ENCODE measurements at regions not wholly inside any gene's neighbourhood (a gene's known extent, or its start where the extent isn't known, plus 50 kb on each side); places are given as distances from the start of the nearest gene placed in this dataset.
"Not testable (repeated sequence)": the region's sequence is repeated elsewhere in the genome, so short reads cannot be mapped to it uniquely, and the experiment has no call there.

GRCh38 chr7:21327422-21328409, 100.2 kb upstream of the SP4 start:
- no peak for DNase-seq
- WGBS (ENCODE audit: insufficient coverage) = 95% methylated on average over 4 of the region's 4 CpGs
- Histone ChIP-seq H3K36me3 (ENCODE audit: control insufficient read depth in 4 of 4, insufficient read depth in 4 of 4, low read length in 3 of 4) (no peaks in the 10 kb centered on the region), H3K4me3 (ENCODE audit: control insufficient read depth in 1 of 7, extremely low read depth in 1 of 7, insufficient read depth in 4 of 7, low read depth in 2 of 7, low read length in 6 of 7) (no peak overlapping the region), H3K4me1 (ENCODE audit: control extremely low read depth in 1 of 4, control insufficient read depth in 4 of 4, insufficient read depth in 4 of 4, low read length in 3 of 4) (no peaks in the 10 kb centered on the region), H3K27me3 (replicated peaks in 2 of 5; ENCODE audit: control insufficient read depth in 4 of 5, insufficient read depth in 5 of 5, low read length in 4 of 5) (no peaks in the 10 kb centered on the region), H3K9me3 (ENCODE audit: control extremely low read depth in 1 of 5, control insufficient read depth in 4 of 5, insufficient read depth in 2 of 5, low read depth in 1 of 5, low read length in 4 of 5) (peaks cover 0 to 6% (median 0%) of the 10 kb centered on the region in 5 experiments), H3K27ac (ENCODE audit: insufficient read depth in 1 of 2, low read depth in 1 of 2, low read length in 2 of 2, poor library complexity in 1 of 2, severe bottlenecking in 2 of 2) (no peak overlapping the region)
- CTCF ChIA-PET = no interaction called here
- POLR2A ChIA-PET = no interaction called here

- no peak for DNase-seq
- no peaks in the 10 kb centered on the region for H3K36me3 ChIP-seq (ENCODE audit: control insufficient read depth in 4 of 4, insufficient read depth in 4 of 4, low read length in 3 of 4)
- ChIA-PET CTCF (interaction anchor here (0.8 kb wide), 1 partner anchor 82 kb away, joined by 3 read pairs; no protein-coding TSS in a partner anchor), POLR2A (no interaction called here)
- H3K9me3 ChIP-seq (ENCODE audit: control extremely low read depth in 1 of 5, control insufficient read depth in 4 of 5, insufficient read depth in 2 of 5, low read depth in 1 of 5, low read length in 4 of 5) = peaks cover 0 to 6% (median 0%) of the 10 kb centered on the region in 5 experiments
- no peaks in the 10 kb centered on the region for H3K4me1 ChIP-seq (ENCODE audit: control extremely low read depth in 1 of 4, control insufficient read depth in 4 of 4, insufficient read depth in 4 of 4, low read length in 3 of 4)
- no peak overlapping the region for H3K4me3 ChIP-seq (ENCODE audit: control insufficient read depth in 1 of 7, extremely low read depth in 1 of 7, insufficient read depth in 4 of 7, low read depth in 2 of 7, low read length in 6 of 7)
- H3K27ac ChIP-seq (ENCODE audit: insufficient read depth in 1 of 2, low read depth in 1 of 2, low read length in 2 of 2, poor library complexity in 1 of 2, severe bottlenecking in 2 of 2) = no peak overlapping the region
- WGBS (ENCODE audit: insufficient coverage) = 96% methylated on average over 28 of the region's 31 CpGs
- H3K27me3 ChIP-seq (replicated peaks in 2 of 5; ENCODE audit: control insufficient read depth in 4 of 5, insufficient read depth in 5 of 5, low read length in 4 of 5) = no peaks in the 10 kb centered on the region
These were observed 97.3 kb upstream of the SP4 start for GRCh38 chr7:21330462-21331178.

GRCh38 chr7:21334906-21335305, 93.0 kb upstream of the SP4 start:
- no peak overlapping the region for H3K27ac ChIP-seq (ENCODE audit: insufficient read depth in 1 of 2, low read depth in 1 of 2, low read length in 2 of 2, poor library complexity in 1 of 2, severe bottlenecking in 2 of 2)
- H3K36me3 ChIP-seq (ENCODE audit: control insufficient read depth in 4 of 4, insufficient read depth in 4 of 4, low read length in 3 of 4) = no peaks in the 10 kb centered on the region
- ChIA-PET CTCF (no interaction called here), POLR2A (no interaction called here)
- no CpG with 5 or more reads among the region's 1 CpG for WGBS (ENCODE audit: insufficient coverage)
- H3K4me3 ChIP-seq (ENCODE audit: control insufficient read depth in 1 of 7, extremely low read depth in 1 of 7, insufficient read depth in 4 of 7, low read depth in 2 of 7, low read length in 6 of 7) = no peak overlapping the region
- H3K4me1 ChIP-seq (ENCODE audit: control extremely low read depth in 1 of 4, control insufficient read depth in 4 of 4, insufficient read depth in 4 of 4, low read length in 3 of 4) = peaks cover 0 to 7% (median 5%) of the 10 kb centered on the region in 4 experiments
- no peaks in the 10 kb centered on the region for H3K9me3 ChIP-seq (ENCODE audit: control extremely low read depth in 1 of 5, control insufficient read depth in 4 of 5, insufficient read depth in 2 of 5, low read depth in 1 of 5, low read length in 4 of 5)
- DNase-seq = no peak
- no peaks in the 10 kb centered on the region for H3K27me3 ChIP-seq (replicated peaks in 2 of 5; ENCODE audit: control insufficient read depth in 4 of 5, insufficient read depth in 5 of 5, low read length in 4 of 5)

DNA sequence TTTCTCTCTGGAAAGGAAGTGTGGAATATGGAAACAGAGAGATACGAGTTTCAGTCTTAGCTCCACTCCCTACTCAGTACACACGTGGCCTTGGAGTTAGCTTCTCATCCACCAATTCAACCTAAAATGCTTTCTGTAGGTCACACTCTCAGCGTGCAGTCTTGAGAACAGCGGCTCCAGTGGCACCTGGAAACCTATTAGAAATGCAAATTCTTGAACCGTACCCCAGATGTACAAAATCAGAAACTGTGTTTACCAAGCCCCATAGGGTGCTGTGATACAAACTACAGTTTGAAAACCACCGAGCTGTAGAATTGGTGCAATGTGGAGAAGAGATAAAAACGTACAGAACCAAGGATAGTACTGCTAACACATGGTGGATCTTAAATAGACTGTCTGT, 91.1 kb upstream of the SP4 start:
- 100% methylated on average over 6 of the region's 7 CpGs for WGBS (ENCODE audit: insufficient coverage)
- POLR2A ChIA-PET = no interaction called here
- CTCF ChIA-PET = no interaction called here

DNA sequence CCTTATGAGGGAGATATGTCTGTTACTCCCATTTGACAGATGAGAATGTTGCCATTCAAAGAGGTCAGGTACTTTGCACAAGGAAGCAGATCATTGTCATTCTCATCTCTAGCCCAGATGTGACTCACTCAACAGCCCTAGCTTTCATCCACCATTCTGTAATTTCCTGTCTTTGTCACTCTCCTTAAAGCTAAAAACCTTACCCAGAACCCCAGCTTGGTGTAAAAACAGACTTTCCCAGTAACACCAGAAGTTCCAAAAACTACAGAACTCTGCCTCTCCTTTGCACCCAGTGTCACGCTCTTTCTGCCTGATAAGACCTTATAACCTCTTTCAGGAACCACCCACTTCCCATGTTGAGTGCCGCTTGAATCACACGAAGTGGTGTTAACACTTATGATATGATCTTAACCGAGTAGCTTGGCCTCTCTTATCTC, 89.1 kb upstream of the SP4 start:
- no peak overlapping the region for H3K27ac ChIP-seq (ENCODE audit: insufficient read depth in 1 of 2, low read depth in 1 of 2, low read length in 2 of 2, poor library complexity in 1 of 2, severe bottlenecking in 2 of 2)
- ChIA-PET CTCF (no interaction called here), POLR2A (interaction anchor here (0.6 kb wide), 2 partner anchors 40 to 88 kb away, joined by 3 read pairs; no protein-coding TSS in a partner anchor)
- H3K27me3 ChIP-seq (replicated peaks in 2 of 5; ENCODE audit: control insufficient read depth in 4 of 5, insufficient read depth in 5 of 5, low read length in 4 of 5) = no peaks in the 10 kb centered on the region
- peak; percentile 30 to 77 (median 63) for DNase-seq
- no peaks in the 10 kb centered on the region for H3K36me3 ChIP-seq (ENCODE audit: control insufficient read depth in 4 of 4, insufficient read depth in 4 of 4, low read length in 3 of 4)
- peak overlapping the region in 2 of 7 experiments; percentile 7 to 32 for H3K4me3 ChIP-seq (ENCODE audit: control insufficient read depth in 1 of 7, extremely low read depth in 1 of 7, insufficient read depth in 4 of 7, low read depth in 2 of 7, low read length in 6 of 7)
- peaks cover 0 to 7% (median 5%) of the 10 kb centered on the region in 4 experiments for H3K4me1 ChIP-seq (ENCODE audit: control extremely low read depth in 1 of 4, control insufficient read depth in 4 of 4, insufficient read depth in 4 of 4, low read length in 3 of 4)
- H3K9me3 ChIP-seq (ENCODE audit: control extremely low read depth in 1 of 5, control insufficient read depth in 4 of 5, insufficient read depth in 2 of 5, low read depth in 1 of 5, low read length in 4 of 5) = no peaks in the 10 kb centered on the region
- WGBS (ENCODE audit: insufficient coverage) = 17% methylated on average over 1 of the region's 4 CpGs

More for the DNA sequence above, 91.1 kb upstream of the SP4 start:
- peaks cover 0 to 7% (median 5%) of the 10 kb centered on the region in 4 experiments for H3K4me1 ChIP-seq (ENCODE audit: control extremely low read depth in 1 of 4, control insufficient read depth in 4 of 4, insufficient read depth in 4 of 4, low read length in 3 of 4)
- H3K4me3 ChIP-seq (ENCODE audit: control insufficient read depth in 1 of 7, extremely low read depth in 1 of 7, insufficient read depth in 4 of 7, low read depth in 2 of 7, low read length in 6 of 7) = no peak overlapping the region
- no peaks in the 10 kb centered on the region for H3K27me3 ChIP-seq (replicated peaks in 2 of 5; ENCODE audit: control insufficient read depth in 4 of 5, insufficient read depth in 5 of 5, low read length in 4 of 5)
- H3K9me3 ChIP-seq (ENCODE audit: control extremely low read depth in 1 of 5, control insufficient read depth in 4 of 5, insufficient read depth in 2 of 5, low read depth in 1 of 5, low read length in 4 of 5) = no peaks in the 10 kb centered on the region
- no peak overlapping the region for H3K27ac ChIP-seq (ENCODE audit: insufficient read depth in 1 of 2, low read depth in 1 of 2, low read length in 2 of 2, poor library complexity in 1 of 2, severe bottlenecking in 2 of 2)
- no peak for DNase-seq
- H3K36me3 ChIP-seq (ENCODE audit: control insufficient read depth in 4 of 4, insufficient read depth in 4 of 4, low read length in 3 of 4) = no peaks in the 10 kb centered on the region

GRCh38 chr7:21344900-21345299, 83.0 kb upstream of the SP4 start:
- CTCF ChIA-PET = interaction anchor here (1.3 to 1.6 kb wide), 2 partner anchors 88 to 94 kb away, joined by 3 read pairs; no protein-coding TSS in a partner anchor
- H3K4me1 ChIP-seq (ENCODE audit: control extremely low read depth in 1 of 4, control insufficient read depth in 4 of 4, insufficient read depth in 4 of 4, low read length in 3 of 4); H3K27ac ChIP-seq (ENCODE audit: insufficient read depth in 1 of 2, low read depth in 1 of 2, low read length in 2 of 2, poor library complexity in 1 of 2, severe bottlenecking in 2 of 2); H3K27me3 ChIP-seq (replicated peaks in 2 of 5; ENCODE audit: control insufficient read depth in 4 of 5, insufficient read depth in 5 of 5, low read length in 4 of 5); H3K9me3 ChIP-seq (ENCODE audit: control extremely low read depth in 1 of 5, control insufficient read depth in 4 of 5, insufficient read depth in 2 of 5, low read depth in 1 of 5, low read length in 4 of 5); H3K36me3 ChIP-seq (ENCODE audit: control insufficient read depth in 4 of 4, insufficient read depth in 4 of 4, low read length in 3 of 4); DNase-seq; H3K4me3 ChIP-seq (ENCODE audit: control insufficient read depth in 1 of 7, extremely low read depth in 1 of 7, insufficient read depth in 4 of 7, low read depth in 2 of 7, low read length in 6 of 7): not testable (repeated sequence)
- 86% methylated on average over 7 of the region's 7 CpGs for WGBS (ENCODE audit: insufficient coverage)
- POLR2A ChIA-PET = interaction anchor here (0.6 kb wide), 1 partner anchor 160 kb away, joined by 3 read pairs; no protein-coding TSS in a partner anchor
